ENCODE measurements at regions not wholly inside any gene's neighbourhood (a gene's known extent, or its start where the extent isn't known, plus 50 kb on each side); places are given as distances from the start of the nearest gene placed in this dataset.
"Not testable (repeated sequence)": the region's sequence is repeated elsewhere in the genome, so short reads cannot be mapped to it uniquely, and the experiment has no call there.

GRCh38 chr18:42517896-42518295 is 562.9 kb downstream of the PIK3C3 start:
- CTCF ChIA-PET (ENCODE audit: low intra/inter-chr PET ratio) = no interaction called here
- Histone ChIP-seq H3K9ac (ENCODE audit: insufficient read depth in 1 of 2, low read depth in 2 of 2, low read length in 2 of 2) (no peak overlapping the region), H3K27me3 (ENCODE audit: control insufficient read depth in 2 of 2, insufficient read depth in 2 of 2, low read length in 2 of 2) (no peaks in the 10 kb centered on the region), H3K9me3 (replicated peaks; ENCODE audit: control insufficient read depth, insufficient read depth, low read depth, low read length) (no peaks in the 10 kb centered on the region), H3K4me1 (replicated peaks in 1 of 2; ENCODE audit: control insufficient read depth in 2 of 2, insufficient read depth in 2 of 2, low read length in 2 of 2) (no peaks in the 10 kb centered on the region), H3K4me3 (no peak overlapping the region), H3K27ac (ENCODE audit: extremely low read depth, low read depth, low read length) (no peak overlapping the region), H4K20me1 (replicated peaks; ENCODE audit: control insufficient read depth, insufficient read depth, low read length) (no peaks in the 10 kb centered on the region), H2AFZ (ENCODE audit: low read depth, low read length) (no peak overlapping the region), H3K79me2 (ENCODE audit: control insufficient read depth, insufficient read depth, low read length) (no peaks in the 10 kb centered on the region), H3K4me2 (ENCODE audit: insufficient read depth, low read length) (no peak overlapping the region), H3K9me1 (ENCODE audit: control insufficient read depth, insufficient read depth, low read length) (no peaks in the 10 kb centered on the region), H3K36me3 (ENCODE audit: control insufficient read depth, insufficient read depth, low read length) (no peaks in the 10 kb centered on the region)
- POLR2A ChIA-PET = no interaction called here
- FAIRE-seq = no peak
- no peak for ATAC-seq
- DNase-seq (ENCODE audit: extremely low read depth in 1 of 4, low spot score in 3 of 4) = no peak
- BruUV-seq (replicated peaks) = no TSS peak
- intact Hi-C loops (cut with micrococcal nuclease) = no loop called here
- TF ChIP-seq JUN (IDR thresholded peaks at IDR 0.05; ENCODE audit: borderline replicate concordance, low read depth, low read length) (no peak), JUN (CRISPR knock-in tag; IDR thresholded peaks at IDR 0.05; ENCODE audit: borderline replicate concordance) (no peak), ZNF316 (IDR thresholded peaks at IDR 0.05) (no peak), TAF1 (IDR thresholded peaks at IDR 0.05; ENCODE audit: control insufficient read depth, extremely low read depth, insufficient read depth, low read length, severe bottlenecking) (no peak), ZNF639 (CRISPR knock-in tag; conservative IDR thresholded peaks at IDR 0.05 in 1 of 2, IDR thresholded peaks at IDR 0.05 in 1 of 2) (no peak), TAF9B (IDR thresholded peaks at IDR 0.05; ENCODE audit: partially characterized antibody) (no peak), DACH1 (IDR thresholded peaks at IDR 0.05; ENCODE audit: partially characterized antibody) (no peak), POLR3A (IDR thresholded peaks at IDR 0.05; ENCODE audit: borderline replicate concordance, extremely low read depth, insufficient read depth, insufficient read length) (no peak), VEZF1 (CRISPR knock-in tag; IDR thresholded peaks at IDR 0.05) (no peak), ZNF165 (CRISPR knock-in tag; IDR thresholded peaks at IDR 0.05; ENCODE audit: borderline replicate concordance) (no peak), XRCC5 (IDR thresholded peaks at IDR 0.05; ENCODE audit: low read depth, low read length) (no peak), C11orf30 (IDR thresholded peaks at IDR 0.05; ENCODE audit: low read depth) (no peak), PRPF4 (IDR thresholded peaks at IDR 0.05; ENCODE audit: insufficient read depth, low read depth, low read length, poor library complexity, severe bottlenecking) (no peak), SAP30 (IDR thresholded peaks at IDR 0.05; ENCODE audit: borderline replicate concordance, insufficient read depth, low read depth, low read length, poor library complexity, severe bottlenecking) (no peak)
- in situ Hi-C loops (cut with MboI) = no loop called here

- H3K4me3 ChIP-seq; H3K9me1 ChIP-seq (ENCODE audit: control insufficient read depth, insufficient read depth, low read length); H4K20me1 ChIP-seq (replicated peaks; ENCODE audit: control insufficient read depth, insufficient read depth, low read length); POLR2A ChIA-PET; H3K79me2 ChIP-seq (ENCODE audit: control insufficient read depth, insufficient read depth, low read length); H3K4me2 ChIP-seq (ENCODE audit: insufficient read depth, low read length); BruUV-seq (replicated peaks); DNase-seq (ENCODE audit: extremely low read depth in 1 of 4, low spot score in 3 of 4); H3K4me1 ChIP-seq (replicated peaks in 1 of 2; ENCODE audit: control insufficient read depth in 2 of 2, insufficient read depth in 2 of 2, low read length in 2 of 2); H3K27me3 ChIP-seq (ENCODE audit: control insufficient read depth in 2 of 2, insufficient read depth in 2 of 2, low read length in 2 of 2); H3K36me3 ChIP-seq (ENCODE audit: control insufficient read depth, insufficient read depth, low read length); H3K27ac ChIP-seq (ENCODE audit: extremely low read depth, low read depth, low read length); H3K9ac ChIP-seq (ENCODE audit: insufficient read depth in 1 of 2, low read depth in 2 of 2, low read length in 2 of 2); CTCF ChIA-PET (ENCODE audit: low intra/inter-chr PET ratio); ATAC-seq; FAIRE-seq; intact Hi-C loops (cut with micrococcal nuclease); H2AFZ ChIP-seq (ENCODE audit: low read depth, low read length); H3K9me3 ChIP-seq (replicated peaks; ENCODE audit: control insufficient read depth, insufficient read depth, low read depth, low read length); in situ Hi-C loops (cut with MboI): not testable (repeated sequence)
- 0% methylated on average over 1 of the region's 2 CpGs for WGBS (ENCODE audit: insufficient coverage, low coverage, missing lambda C conversion rate)
Measured at GRCh38 chr18:42518331-42518730, 563.3 kb downstream of the PIK3C3 start.
